ENCODE measurements at regions not wholly inside any gene's neighbourhood (a gene's known extent, or its start where the extent isn't known, plus 50 kb on each side); places are given as distances from the start of the nearest gene placed in this dataset.
"Not testable (repeated sequence)": the region's sequence is repeated elsewhere in the genome, so short reads cannot be mapped to it uniquely, and the experiment has no call there.

DNA sequence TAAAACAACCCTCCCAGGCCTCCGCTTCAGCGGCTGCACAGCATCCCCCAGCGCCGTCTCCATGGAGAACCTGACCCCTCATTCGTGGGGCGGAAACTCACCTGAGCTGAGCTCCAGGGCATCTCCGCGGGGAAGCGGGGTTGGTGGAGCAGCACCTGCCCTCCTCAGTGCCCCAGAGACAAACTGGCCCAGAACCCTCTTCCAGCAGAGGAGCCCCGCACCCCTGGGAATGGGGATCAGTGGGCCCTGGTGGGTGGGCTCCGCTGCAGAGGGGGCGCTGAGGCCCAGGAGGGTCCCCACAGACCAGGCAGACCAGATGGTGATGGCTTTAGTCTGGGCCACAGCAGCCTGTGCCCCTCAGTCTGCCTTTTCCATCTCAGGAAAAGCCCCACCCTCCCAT is 261.2 kb downstream of the ADGRD1 start:
- not testable (repeated sequence) for DNase-seq

DNA sequence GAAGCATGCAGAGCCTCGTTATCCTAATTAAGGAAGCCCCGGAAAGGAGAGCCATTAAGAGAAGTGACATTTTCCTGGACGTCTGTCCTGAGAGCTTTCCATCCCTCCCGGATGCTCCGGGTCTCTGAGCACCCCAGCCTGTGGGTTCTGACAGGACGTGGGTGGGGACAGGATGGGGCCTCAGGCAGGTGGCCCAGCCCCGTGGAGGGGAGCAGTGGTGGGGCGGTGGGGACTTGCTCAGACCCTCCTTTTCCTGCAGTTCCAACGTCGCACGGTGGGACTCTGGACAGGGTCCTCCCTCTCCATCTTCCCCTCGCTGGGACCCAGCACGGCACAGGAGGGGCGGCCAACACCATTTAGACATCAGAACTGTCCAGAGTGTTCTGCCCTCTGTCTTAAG is 262.9 kb downstream of the ADGRD1 start:
- DNase-seq: not testable (repeated sequence)

DNA sequence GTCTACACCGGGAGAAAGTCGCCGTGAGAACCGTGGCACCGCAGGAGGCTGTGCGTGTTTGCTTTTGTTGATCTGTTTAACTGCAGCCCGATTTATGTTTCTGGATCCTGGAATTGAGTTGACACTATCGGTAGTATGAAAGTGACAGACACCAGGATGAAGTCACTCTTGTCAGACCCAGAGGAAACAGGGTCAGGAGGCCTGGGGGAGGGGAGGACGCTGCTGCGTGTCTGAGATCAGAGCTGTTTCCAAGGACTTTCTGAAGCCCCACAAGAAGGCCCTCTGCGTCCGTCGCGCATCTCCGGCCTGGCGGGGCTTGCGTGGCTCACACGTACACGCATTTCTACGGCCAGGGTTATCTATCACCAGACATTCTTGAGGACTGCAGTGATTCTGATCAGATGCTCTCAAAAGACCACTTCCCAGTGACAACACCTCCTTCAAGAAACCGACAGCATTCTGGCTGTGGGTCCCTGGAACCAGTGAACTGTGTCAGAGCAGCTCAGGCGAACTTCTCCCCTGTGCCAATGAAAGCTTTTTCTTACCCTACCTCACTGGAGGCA is 263.4 kb downstream of the ADGRD1 start:
- no peak for DNase-seq

DNA sequence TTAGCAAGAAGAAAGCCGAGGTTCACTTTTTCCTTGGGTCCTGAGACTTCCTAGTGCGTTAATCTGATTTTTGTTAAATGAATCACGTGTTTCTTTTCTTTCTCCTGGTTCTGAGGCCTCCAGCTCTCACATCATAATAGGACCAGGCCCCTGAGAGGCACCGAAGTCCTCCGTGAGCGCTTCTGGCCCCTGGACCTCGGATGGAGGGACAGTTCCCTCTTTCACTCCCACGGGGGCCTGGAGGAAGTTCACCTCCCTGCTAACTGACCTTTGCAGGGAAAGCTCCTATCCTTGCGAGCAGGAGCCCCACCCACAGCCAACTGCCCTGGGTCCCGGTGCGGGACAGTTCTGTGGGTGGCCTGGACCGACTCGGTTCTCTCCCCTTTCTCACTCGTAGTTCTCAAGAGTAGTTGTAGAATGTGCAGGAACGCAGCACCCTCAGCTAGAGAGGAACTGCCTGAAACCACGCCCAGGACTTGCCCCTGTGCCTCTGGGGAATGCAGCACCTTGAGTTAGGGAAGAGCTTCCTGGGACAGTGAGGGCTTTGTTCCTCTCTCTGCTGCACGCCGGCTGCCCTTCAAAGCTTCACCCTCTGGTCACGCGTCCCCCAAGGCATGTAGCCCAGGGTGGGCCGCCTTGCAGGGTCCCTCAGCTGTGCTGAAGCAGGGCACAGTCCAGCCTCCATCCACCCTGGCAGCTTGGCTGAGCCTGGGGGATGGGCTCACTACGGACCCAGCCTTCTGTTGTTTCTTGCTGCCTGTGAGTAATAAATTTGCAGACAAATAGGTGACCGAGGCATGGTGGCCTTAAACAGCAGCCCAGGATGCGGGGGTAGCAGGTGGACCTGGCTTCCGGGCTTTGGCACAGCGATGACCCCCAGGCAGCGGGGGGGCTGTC is 264.6 kb downstream of the ADGRD1 start:
- no peak for DNase-seq

DNA sequence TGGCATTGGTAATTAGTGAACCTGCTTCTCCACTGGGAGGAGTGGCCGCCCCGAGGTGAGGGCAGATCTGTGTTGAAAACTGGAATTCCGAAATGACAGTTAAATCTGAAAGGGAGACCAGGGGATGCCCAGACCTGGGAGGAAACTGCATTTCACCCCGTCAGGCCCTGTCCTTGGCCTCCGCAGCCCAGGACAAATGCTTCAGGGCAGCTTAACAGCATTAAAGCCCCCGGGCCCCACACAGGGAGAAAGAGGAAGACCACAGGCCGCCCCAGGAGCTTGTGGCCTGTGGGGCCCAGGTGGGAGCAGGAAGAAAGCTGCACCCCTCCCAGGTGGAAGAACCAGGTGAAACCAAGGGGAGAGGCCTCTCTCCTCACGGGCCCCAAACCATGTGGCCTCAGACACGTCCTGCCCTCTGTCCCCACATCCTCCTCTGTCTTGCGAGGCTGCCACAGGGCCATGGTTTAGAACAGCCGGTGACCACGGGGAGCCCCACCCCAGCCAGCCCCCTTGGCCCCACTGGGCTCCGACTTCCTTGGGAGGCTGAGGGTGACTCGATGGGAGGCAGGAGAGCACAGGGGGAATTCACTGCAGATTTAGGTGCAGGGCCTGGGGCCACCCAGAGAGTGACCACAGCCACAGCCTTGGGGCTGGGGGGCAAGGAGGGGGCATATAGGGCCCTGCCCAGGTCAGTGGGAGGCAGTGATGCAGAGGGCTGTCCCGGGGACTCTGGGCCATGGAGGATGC is 265.4 kb downstream of the ADGRD1 start:
- no peak for DNase-seq

DNA sequence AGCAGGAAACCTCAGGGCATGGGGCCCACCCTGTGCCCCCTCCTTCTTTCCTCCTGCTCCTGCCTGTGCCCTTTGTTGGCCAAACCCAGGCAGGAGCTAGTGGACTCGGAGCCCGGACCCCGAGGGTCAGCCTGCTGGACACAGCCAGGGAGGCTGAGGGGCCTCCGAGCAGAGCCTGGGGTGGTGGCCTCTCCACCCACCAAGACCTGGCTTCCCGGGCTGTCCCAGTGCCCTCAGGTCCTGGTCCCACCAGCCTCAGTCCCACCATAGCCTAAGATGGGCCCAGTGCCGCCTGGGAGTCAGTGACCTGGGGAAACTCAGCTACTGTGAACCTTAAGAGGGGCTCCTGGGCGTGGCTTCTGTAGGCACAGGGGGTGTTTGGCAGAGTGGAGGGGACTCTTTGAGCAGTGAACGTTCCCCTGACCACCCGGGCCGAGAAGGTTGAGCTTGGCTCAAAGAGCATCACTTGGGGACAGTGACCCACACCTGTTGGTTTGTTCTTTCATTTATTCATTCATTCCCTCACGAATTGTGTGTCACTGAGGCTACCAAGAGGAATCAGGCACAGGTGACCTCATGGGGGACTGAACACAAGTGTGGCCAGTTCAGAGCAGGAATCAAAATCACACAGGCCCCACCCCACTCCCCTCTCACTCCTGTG is 266.1 kb downstream of the ADGRD1 start:
- DNase-seq: no peak

DNA sequence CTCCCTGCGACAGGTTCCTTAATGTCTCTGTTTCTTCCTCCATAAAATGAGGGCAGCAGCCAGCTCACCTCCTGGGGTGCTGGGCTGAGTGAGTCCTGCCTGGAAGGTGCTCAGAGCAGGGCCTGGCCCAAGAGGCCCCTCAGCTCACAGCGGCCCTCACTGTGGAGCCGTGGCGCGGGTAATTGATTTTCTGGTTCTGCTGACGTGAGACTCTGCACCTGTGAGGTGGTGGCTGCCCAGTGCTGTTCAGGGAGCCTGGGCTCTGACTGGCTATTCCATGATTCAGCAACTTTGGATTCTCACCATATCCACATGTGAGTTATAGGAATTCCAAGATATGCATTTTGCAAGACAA is 266.6 kb downstream of the ADGRD1 start:
- no peak for DNase-seq

DNA sequence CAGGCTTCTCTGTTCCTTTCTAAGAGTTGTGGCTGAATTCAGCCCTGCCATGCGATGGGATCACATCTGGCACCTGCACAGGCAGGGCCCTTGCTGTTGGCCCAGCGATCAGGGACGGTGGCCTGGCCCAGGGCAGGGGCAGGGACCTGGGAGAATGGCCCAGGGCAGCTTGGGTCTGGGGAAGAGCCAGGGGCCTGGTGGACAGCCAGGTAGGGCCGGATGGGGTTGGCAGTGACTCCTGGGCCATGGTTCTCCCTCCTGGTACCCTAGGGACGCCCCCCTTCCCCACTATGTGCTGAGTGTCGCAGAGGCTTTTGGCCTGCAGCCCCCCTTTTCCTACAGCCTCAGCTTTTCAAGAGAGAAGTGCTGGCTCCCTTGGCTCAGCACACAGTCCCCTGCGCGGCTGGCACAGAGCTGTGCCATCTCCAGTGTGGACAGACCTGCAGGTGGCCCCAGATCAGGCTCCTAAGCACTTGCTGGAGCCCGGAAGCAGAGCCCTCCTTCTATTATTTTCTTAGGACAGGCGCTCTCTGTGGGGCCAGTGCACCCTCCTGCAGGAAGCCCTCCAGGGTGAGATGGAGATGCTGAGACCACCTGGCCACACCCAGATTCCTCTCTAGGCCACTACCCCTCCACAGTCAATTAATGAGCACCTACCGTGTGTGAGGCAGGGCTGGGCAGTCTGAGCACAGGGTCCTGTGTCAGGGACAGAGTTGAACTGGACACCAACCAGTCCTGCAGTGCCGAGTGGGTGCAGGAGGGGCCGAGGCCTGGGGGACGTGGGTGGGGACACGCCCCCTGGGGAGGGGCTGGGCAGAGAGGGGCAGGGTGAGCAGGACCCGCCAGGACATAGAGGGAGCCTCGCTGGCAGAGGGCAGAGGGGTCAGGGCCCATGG is 267.6 kb downstream of the ADGRD1 start:
- no peak for DNase-seq

DNA sequence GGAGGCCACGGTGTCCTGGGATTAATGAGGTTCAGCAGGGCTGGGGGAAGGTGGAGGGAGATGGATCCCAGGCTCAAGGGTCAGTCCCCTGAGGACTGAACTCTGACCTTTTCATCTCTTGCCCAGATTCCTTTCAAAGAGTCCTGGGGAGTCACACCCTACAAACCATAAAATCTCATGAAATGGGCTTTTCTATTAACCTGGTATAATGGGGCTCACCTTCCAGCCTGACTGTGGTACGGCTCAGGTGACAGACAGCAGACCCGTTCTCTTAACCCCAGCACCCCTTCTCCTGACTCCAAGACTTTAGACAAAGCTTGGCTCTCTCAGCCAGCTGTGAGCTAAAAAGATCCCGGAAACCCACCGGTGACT is 268.2 kb downstream of the ADGRD1 start:
- no peak for DNase-seq

DNA sequence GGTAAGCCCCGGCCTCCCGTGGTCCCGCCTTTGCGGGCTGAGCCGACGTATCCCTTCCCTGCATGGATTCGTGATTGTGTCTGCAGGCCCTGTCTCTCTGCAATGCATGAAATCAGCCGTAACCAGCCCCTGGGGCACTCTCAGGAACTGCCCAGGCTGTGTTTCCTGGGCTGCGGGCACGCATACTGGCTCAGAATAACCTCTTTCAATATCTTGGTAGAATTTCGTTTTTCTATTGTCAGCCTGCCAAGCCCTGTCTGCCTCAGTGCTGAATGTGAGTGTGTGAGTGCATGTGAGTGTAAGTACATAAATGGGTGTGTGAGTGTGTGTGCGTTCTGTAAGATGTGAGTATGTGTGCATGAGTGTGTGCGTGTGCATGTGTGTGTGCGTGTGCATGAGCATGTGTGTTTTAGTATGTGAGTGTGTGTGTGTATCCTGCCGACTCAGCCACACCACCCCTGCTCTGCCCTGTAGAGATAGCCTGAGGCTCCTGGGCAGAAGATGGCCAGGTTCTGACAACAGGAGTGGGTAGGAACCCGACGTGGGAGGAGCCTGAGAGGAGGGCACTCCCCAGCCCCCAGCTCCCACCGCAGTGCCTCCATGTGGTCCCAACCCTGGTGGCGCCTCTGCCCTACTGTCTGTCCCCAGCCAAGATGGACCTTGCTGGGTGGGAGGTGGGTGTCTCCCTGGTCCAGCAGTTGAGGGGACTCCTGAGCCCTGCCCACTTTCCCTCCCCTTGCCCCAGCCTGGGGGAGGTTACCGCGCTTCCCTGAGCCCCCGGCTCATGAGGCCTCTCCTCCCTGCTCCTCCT is 268.8 kb downstream of the ADGRD1 start:
- DNase-seq: peak; percentile 21

DNA sequence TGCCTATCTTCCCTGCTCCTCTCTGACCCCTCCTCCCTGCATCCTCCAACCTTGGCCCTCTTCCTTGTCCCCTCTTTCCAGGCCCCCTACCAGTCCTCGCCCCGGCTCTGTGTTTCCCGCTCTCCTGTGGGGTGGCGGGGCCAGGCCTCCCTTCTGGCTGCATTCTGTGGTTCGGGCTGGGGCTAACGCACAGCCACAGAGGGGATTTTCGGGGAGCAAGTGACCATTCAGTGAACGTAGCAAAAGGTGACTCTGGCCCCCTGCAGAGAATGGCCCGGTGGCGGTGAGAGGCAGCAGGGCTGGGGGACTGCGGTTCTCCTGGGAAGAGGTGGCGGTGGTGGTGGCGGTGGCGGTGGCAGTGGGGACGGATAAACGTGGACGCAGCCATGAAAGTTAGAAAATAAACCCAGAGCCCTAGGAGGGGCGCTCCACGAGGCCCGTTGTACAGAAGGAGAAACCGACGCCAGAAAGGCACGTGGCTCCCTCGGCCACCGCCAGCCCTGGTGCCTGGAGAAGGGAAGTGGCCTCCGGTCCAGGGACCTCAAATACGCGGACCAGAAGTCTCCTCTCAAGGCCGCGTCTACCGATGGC is 269.6 kb downstream of the ADGRD1 start:
- DNase-seq: no peak

DNA sequence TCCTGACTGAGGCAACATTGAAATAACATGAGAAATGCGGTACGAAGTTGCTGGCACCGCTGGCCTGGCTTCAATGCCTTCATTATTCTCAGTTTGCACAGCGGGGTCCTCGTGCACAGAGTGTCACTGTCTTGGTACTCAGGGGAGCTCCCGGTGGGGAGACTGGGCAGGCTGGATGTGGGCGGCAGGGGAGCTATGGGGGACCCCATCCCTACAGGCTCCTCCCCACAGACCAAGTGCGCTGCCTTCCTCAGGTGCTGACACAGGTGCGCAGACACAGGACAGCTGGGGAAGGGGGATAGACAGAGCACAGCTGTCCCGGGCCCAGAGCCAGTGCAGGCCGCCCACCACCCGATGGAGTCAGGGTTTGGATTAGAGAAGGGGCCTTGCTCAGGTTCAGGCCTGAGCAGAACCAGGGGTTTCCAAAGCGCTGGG is 270.1 kb downstream of the ADGRD1 start:
- no peak for DNase-seq

DNA sequence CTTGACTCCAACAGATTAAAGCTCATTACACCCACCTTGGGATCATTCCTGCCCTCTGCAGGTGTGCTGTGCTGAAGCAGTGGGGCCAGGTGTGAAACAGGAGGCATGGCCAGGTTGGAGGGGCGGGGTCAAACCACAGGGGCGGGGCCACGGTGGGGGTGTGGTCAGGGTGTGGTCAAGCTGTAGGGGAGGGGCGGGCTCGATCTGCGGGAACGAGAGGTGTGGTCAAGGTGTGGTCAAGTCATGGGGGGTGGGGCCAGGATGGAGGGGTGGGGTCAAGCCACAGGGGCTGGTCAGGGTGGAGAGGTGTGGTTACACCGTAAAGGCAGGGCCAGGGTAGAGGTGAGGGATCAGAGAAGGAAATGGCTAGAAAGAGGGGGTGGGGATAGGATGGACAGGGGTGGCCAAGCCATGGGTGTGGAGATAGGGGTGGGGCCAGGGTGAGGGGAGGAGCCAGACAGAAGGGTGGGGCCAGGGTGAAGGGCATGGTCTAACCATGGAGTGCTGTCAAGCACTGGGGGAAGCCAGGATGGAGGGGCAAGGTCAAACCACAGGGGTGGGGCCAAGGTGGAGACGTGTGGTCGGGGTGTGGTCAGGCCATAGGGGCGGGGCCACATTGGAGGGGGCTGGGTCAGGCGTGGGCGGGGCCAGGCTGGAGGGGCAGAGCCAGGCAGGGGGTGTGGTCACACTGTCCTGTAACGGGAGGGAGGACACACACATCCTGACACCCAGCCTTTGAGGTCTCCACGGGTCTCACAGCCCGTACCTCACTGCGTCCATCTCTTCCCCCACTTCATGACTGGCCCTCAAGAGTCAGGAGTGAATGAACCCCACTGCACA is 270.7 kb downstream of the ADGRD1 start:
- DNase-seq: not testable (repeated sequence)

DNA sequence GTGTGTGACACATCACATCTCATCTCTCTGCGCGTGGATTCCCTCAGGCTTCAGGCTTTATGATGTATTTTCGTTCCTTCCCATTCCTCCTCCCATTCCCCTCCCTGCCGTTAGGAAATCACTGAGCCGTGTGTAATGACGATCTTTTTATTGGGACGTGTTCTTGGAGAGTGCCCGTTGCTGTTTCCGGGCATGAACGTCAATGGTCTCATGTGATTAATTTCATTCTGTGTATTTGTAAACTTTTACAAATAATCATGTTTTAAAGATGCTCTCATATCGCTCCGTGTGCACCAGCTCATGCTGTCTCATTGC is 271.3 kb downstream of the ADGRD1 start:
- not testable (repeated sequence) for DNase-seq

DNA sequence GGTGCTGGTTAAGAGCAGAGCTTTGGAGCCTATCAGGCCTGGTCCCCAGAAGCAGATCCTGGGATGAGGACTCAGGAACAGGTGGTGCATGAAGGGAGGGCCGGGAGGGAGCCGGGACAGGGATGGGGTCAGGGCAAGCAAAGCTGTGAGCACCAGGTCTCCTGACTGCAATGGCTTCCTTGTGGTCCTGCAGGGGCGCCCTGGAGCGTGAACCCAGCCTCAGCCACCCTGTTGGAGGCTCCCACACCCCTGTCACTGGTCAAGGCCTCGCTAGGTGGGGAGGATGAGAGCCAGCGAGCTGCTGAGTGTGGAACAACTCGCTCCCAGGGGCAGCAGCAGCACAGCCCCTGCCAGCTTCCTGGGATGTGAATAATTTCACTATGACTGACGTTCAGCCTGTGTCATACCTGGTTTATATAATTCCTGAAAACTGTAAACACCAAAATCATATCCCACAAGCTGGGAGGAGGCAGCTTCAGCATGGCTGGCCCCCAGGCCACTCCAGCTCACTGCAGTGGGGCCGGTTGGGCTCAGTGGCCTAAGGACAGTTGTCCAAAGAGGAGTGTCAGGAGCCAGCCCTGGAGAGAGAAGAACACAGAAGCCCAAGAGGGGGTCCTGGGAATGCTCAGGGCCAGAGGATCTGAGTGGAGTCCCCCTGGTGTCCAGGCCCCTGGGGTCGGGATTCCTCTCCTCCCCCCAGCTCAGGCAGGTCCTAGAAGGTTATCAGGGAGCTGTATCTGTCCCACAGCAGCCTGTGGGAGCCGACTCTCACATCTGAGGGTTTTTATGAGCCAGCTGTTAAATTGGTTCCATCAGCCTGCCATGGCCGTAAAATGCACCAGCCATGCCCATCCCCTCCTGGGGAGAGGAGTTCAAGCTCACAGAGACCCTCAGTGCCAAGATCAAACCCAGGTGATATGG is 272.9 kb downstream of the ADGRD1 start:
- DNase-seq: no peak

DNA sequence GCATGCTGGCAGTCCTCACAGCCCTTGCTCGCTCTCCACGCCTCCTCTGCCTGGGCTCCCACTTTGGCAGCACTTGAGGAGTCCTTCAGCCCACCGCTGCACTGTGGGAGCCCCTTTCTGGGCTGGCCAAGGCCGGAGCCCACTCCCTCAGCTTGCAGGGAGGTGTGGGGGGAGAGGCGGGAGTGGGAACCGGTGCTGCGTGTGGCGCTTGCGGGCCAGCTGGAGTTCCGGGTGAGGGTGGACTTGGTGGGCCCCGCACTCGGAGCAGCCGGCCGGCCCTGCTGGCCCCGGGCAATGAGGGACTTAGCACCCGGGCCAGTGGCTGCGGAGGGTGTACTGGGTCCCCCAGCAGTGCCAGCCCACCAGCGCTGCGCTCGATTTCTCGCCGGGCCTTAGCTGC is 273.9 kb downstream of the ADGRD1 start:
- DNase-seq: not testable (repeated sequence)

DNA sequence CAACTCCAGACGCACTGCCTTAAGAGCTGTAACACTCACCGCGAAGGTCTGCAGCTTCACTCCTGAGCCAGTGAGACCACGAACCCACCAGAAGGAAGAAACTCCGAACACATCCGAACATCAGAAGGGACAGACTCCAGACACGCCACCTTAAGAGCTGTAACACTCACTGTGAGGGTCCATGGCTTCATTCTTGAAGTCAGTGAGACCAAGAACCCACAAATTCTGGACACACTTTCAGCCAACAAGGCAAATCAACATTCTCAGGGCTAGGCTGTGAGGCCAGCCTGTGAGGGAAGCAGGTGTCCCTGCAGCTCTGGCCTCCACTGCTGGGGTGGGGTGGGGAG is 275.3 kb downstream of the ADGRD1 start:
- DNase-seq: not testable (repeated sequence)

DNA sequence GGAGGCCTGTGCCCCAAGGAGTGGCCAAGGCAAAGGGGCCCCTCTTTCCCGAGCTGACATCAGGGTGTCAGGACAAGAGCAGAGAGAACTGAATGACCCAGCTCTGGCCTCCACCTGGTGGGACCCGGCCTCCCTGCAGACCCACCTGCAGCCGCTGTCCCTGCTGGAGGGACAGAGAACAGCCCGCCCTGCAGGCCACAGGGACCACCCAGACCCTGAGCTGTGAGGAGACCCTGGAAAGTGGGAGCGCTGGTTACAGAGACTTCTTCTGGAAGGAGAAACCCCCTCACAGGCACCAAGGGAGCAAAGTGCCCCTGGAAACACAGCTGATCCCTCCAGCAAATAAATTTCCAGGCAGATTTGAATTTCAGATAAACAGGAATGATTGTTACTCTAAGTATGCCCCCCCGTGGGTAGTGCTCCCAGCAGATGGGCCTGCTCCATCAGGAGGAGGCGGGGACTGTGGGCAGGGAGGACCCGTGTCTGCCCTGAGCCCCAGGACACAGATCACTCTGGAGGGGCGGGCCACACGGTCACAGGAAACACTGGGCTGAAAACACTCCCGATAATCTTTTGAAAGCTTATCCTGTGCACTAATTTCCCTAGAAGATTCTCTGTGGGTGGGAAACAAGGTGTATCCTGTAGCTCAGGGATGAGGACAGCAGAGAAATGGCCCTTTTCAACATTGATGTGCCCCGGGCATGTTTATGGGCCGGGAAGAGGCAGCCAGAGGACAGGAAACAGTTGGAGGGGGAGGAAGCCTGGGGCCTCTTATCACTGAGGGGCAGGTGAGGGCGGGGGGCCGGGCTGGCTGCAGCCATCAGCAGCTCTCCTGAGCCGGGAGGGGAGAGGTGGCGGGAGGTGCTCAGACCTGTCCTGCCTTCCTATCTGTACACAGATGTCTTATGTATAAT is 276.0 kb downstream of the ADGRD1 start:
- DNase-seq: no peak

Measured in stimulated activated CD4-positive, alpha-beta T cell treated with anti-CD3 and anti-CD28 coated beads, Interleukin-1b, Interleukin-23, amount 100 ng/mL, for 48 hours (primary cell).